ENCODE measurements at regions not wholly inside any gene's neighbourhood (a gene's known extent, or its start where the extent isn't known, plus 50 kb on each side); places are given as distances from the start of the nearest gene placed in this dataset.

DNA sequence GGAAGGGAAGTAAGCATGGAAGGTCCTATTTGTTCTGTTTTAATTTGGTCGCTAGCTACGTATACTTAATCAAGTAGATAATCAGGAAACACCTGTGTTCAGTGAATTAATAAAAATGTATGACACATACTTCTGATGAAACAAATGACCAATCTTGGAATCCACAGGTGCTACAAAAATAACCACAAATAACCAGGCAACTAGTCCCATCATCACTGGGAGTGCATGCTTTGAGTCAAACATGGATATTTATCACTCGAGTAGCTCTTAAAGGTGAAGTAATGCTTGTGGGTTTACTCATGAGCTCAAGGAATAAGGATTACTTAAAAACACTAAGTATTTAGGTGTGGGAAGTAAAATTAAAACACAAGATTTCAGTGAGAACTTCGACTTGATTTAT is 285.6 kb upstream of the ID4 start:
- Histone ChIP-seq H3K27ac (ENCODE audit: low read depth in 1 of 2, low read length in 2 of 2) (no peak overlapping the region), H3K4me3 (replicated peaks in 1 of 3; ENCODE audit: low read depth in 2 of 3, low read length in 3 of 3) (no peak overlapping the region), H3K9ac (ENCODE audit: insufficient read depth, low read length, poor library complexity, severe bottlenecking) (no peak overlapping the region), H3K27me3 (ENCODE audit: control insufficient read depth in 2 of 2, insufficient read depth in 2 of 2, low read length in 2 of 2) (no peaks in the 10 kb centered on the region), H3K79me2 (ENCODE audit: insufficient read depth, low read length) (no peaks in the 10 kb centered on the region), H4K20me1 (ENCODE audit: insufficient read depth, low read length) (no peaks in the 10 kb centered on the region), H3K4me1 (ENCODE audit: control insufficient read depth in 1 of 2, insufficient read depth in 2 of 2, low read length in 2 of 2) (no peaks in the 10 kb centered on the region), H3K36me3 (replicated peaks in 1 of 2; ENCODE audit: control insufficient read depth in 1 of 2, insufficient read depth in 2 of 2, low read length in 2 of 2) (no peaks in the 10 kb centered on the region), H3K4me2 (replicated peaks; ENCODE audit: extremely low read depth, low read length, poor library complexity, severe bottlenecking) (no peak overlapping the region), H3K9me3 (replicated peaks in 1 of 2; ENCODE audit: control insufficient read depth in 1 of 2, insufficient read depth in 1 of 2, low read length in 2 of 2) (peaks cover 0 to 17% of the 10 kb centered on the region in 2 donors), H2AFZ (ENCODE audit: insufficient read depth, low read depth, low read length, poor library complexity, severe bottlenecking) (no peak overlapping the region)
- 80% methylated on average over 1 of the region's 4 CpGs for WGBS (ENCODE audit: insufficient coverage)
- Mint-ChIP-seq H3K4me3 (no peak overlapping the region), H3K27me3 (ENCODE audit: low read depth in 3 of 3) (no peaks in the 10 kb centered on the region), H3K4me1 (no peaks in the 10 kb centered on the region), H3K27ac (no peak overlapping the region), H3K36me3 (no peaks in the 10 kb centered on the region), H3K9me3 (peaks cover 0 to 5% (median 4%) of the 10 kb centered on the region in 7 donors)
- no peak for DNase-seq
- TF ChIP-seq, protein P1, sequence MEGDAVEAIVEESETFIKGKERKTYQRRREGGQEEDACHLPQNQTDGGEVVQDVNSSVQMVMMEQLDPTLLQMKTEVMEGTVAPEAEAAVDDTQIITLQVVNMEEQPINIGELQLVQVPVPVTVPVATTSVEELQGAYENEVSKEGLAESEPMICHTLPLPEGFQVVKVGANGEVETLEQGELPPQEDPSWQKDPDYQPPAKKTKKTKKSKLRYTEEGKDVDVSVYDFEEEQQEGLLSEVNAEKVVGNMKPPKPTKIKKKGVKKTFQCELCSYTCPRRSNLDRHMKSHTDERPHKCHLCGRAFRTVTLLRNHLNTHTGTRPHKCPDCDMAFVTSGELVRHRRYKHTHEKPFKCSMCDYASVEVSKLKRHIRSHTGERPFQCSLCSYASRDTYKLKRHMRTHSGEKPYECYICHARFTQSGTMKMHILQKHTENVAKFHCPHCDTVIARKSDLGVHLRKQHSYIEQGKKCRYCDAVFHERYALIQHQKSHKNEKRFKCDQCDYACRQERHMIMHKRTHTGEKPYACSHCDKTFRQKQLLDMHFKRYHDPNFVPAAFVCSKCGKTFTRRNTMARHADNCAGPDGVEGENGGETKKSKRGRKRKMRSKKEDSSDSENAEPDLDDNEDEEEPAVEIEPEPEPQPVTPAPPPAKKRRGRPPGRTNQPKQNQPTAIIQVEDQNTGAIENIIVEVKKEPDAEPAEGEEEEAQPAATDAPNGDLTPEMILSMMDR (IDR thresholded peaks at IDR 0.05), result no peak
- intact Hi-C loops (cut with micrococcal nuclease), result no loop called here

DNA sequence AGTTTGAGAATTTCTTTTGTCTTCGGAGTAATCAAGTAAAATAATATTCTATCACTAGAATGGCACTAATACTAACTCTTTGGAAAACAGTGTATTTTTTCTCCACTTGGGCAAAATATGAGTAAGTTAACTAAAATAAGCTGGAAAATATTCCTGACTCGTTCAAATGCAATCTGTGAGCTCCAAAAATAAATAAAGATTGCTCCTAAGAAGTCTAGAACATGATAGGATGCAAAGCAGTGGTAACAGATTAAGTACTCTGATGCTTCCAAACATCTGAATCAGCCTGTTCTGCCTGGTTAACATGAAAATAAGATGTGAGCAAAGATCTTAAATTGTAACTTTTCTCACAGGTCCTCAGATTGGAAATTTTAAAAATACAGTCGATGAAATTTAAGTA is 285.1 kb upstream of the ID4 start:
- Histone ChIP-seq H3K36me3 (replicated peaks in 1 of 2; ENCODE audit: control insufficient read depth in 1 of 2, insufficient read depth in 2 of 2, low read length in 2 of 2) (no peaks in the 10 kb centered on the region), H3K9me3 (replicated peaks in 1 of 2; ENCODE audit: control insufficient read depth in 1 of 2, insufficient read depth in 1 of 2, low read length in 2 of 2) (peaks cover 0 to 17% of the 10 kb centered on the region in 2 donors), H3K9ac (ENCODE audit: insufficient read depth, low read length, poor library complexity, severe bottlenecking) (no peak overlapping the region), H4K20me1 (ENCODE audit: insufficient read depth, low read length) (no peaks in the 10 kb centered on the region), H3K79me2 (ENCODE audit: insufficient read depth, low read length) (no peaks in the 10 kb centered on the region), H3K4me1 (ENCODE audit: control insufficient read depth in 1 of 2, insufficient read depth in 2 of 2, low read length in 2 of 2) (no peaks in the 10 kb centered on the region), H3K27ac (ENCODE audit: low read depth in 1 of 2, low read length in 2 of 2) (no peak overlapping the region), H2AFZ (ENCODE audit: insufficient read depth, low read depth, low read length, poor library complexity, severe bottlenecking) (no peak overlapping the region), H3K4me3 (replicated peaks in 1 of 3; ENCODE audit: low read depth in 2 of 3, low read length in 3 of 3) (no peak overlapping the region), H3K4me2 (replicated peaks; ENCODE audit: extremely low read depth, low read length, poor library complexity, severe bottlenecking) (no peak overlapping the region), H3K27me3 (ENCODE audit: control insufficient read depth in 2 of 2, insufficient read depth in 2 of 2, low read length in 2 of 2) (no peaks in the 10 kb centered on the region)
- WGBS (ENCODE audit: insufficient coverage), result no CpG with 5 or more reads among the region's 3 CpGs
- peaks cover 0 to 9% (median 4%) of the 10 kb centered on the region in 7 donors for H3K9me3 Mint-ChIP-seq
- no peaks in the 10 kb centered on the region for H3K27me3 Mint-ChIP-seq (ENCODE audit: low read depth in 3 of 3)
- intact Hi-C loops (cut with micrococcal nuclease), result no loop called here
- H3K4me3 Mint-ChIP-seq, result no peak overlapping the region
- DNase-seq, result no peak
- no peaks in the 10 kb centered on the region for H3K36me3 Mint-ChIP-seq
- H3K4me1 Mint-ChIP-seq, result no peaks in the 10 kb centered on the region
- TF ChIP-seq, protein P1 (IDR thresholded peaks at IDR 0.05), result no peak
- no peak overlapping the region for H3K27ac Mint-ChIP-seq

Data from CD14-positive monocyte (primary cell).